ENCODE measurements at regions not wholly inside any gene's neighbourhood (a gene's known extent, or its start where the extent isn't known, plus 50 kb on each side); places are given as distances from the start of the nearest gene placed in this dataset.

- no peak for DNase-seq (ENCODE audit: low read depth in 3 of 3, low spot score in 2 of 3)
Measured at GRCh38 chr5:74361406-74362358, 278.8 kb downstream of the ENC1 start.

GRCh38 chr5:74360535-74361210, 279.9 kb downstream of the ENC1 start:
- DNase-seq (ENCODE audit: low read depth in 3 of 3, low spot score in 2 of 3): no peak

GRCh38 chr5:74357827-74358226, 282.7 kb downstream of the ENC1 start:
- DNase-seq (ENCODE audit: low read depth in 3 of 3, low spot score in 2 of 3): no peak

- DNase-seq (ENCODE audit: low read depth in 3 of 3, low spot score in 2 of 3): no peak
Measured at GRCh38 chr5:74356009-74356695, 284.4 kb downstream of the ENC1 start.

GRCh38 chr5:74355041-74355824, 285.3 kb downstream of the ENC1 start:
- no peak for DNase-seq (ENCODE audit: low read depth in 3 of 3, low spot score in 2 of 3)

GRCh38 chr5:74352256-74352655, 288.3 kb downstream of the ENC1 start:
- DNase-seq (ENCODE audit: low read depth in 3 of 3, low spot score in 2 of 3): no peak

- DNase-seq (ENCODE audit: low read depth in 3 of 3, low spot score in 2 of 3): no peak
Measured at GRCh38 chr5:74342948-74343682, 297.4 kb downstream of the ENC1 start.

GRCh38 chr5:74342182-74342581, 298.3 kb downstream of the ENC1 start:
- DNase-seq (ENCODE audit: low read depth in 3 of 3, low spot score in 2 of 3): no peak

GRCh38 chr5:74341221-74341620, 299.3 kb downstream of the ENC1 start:
- DNase-seq (ENCODE audit: low read depth in 3 of 3, low spot score in 2 of 3): no peak

GRCh38 chr5:74340476-74340875, 300.1 kb downstream of the ENC1 start:
- no peak for DNase-seq (ENCODE audit: low read depth in 3 of 3, low spot score in 2 of 3)

- DNase-seq (ENCODE audit: low read depth in 3 of 3, low spot score in 2 of 3): no peak
Measured at GRCh38 chr5:74337984-74338310, 302.6 kb downstream of the ENC1 start.

GRCh38 chr5:74337254-74337983, 303.1 kb downstream of the ENC1 start:
- no peak for DNase-seq (ENCODE audit: low read depth in 3 of 3, low spot score in 2 of 3)

GRCh38 chr5:74336297-74336696, 304.2 kb downstream of the ENC1 start:
- DNase-seq (ENCODE audit: low read depth in 3 of 3, low spot score in 2 of 3): no peak

- DNase-seq (ENCODE audit: low read depth in 3 of 3, low spot score in 2 of 3): no peak
Measured at GRCh38 chr5:74334762-74335384, 305.7 kb downstream of the ENC1 start.

- DNase-seq (ENCODE audit: low read depth in 3 of 3, low spot score in 2 of 3): no peak
Measured at GRCh38 chr5:74334062-74334761, 306.3 kb downstream of the ENC1 start.

GRCh38 chr5:74333430-74333829, 307.1 kb downstream of the ENC1 start:
- no peak for DNase-seq (ENCODE audit: low read depth in 3 of 3, low spot score in 2 of 3)

GRCh38 chr5:74332682-74333081, 307.8 kb downstream of the ENC1 start:
- DNase-seq (ENCODE audit: low read depth in 3 of 3, low spot score in 2 of 3): no peak

- DNase-seq (ENCODE audit: low read depth in 3 of 3, low spot score in 2 of 3): no peak
Measured at GRCh38 chr5:74332006-74332405, 308.5 kb downstream of the ENC1 start.

Measured in right renal cortex interstitium (tissue), 3 donors.